NB4 (cell line): ENCODE measurements at regions not wholly inside any gene's neighbourhood (a gene's known extent, or its start where the extent isn't known, plus 50 kb on each side); places are given as distances from the start of the nearest gene placed in this dataset.

Source experiments
- CTCF ChIP-seq: IDR thresholded peaks from one replicate; pipeline ENCODE4 v1.5.1; 2012; ENCODE audit warnings: low read depth, low read length
- MYC ChIP-seq: IDR thresholded peaks from 2 replicates; pipeline ENCODE4 v1.6.1; 2011; ENCODE audit warnings: low read depth, low read length
- POLR2A ChIP-seq: IDR thresholded peaks from 2 replicates; pipeline ENCODE4 v1.6.1; 2011; ENCODE audit warnings: mild to moderate bottlenecking; ENCODE audit not compliant: insufficient read length; ENCODE audit errors: extremely low read depth

- TF ChIP-seq CTCF (no peak), POLR2A (no peak), MYC (no peak)
Observed at GRCh38 chr14:103232031-103232808, 101.8 kb upstream of the EIF5 start.
